ENCODE measurements at regions not wholly inside any gene's neighbourhood (a gene's known extent, or its start where the extent isn't known, plus 50 kb on each side); places are given as distances from the start of the nearest gene placed in this dataset.

DNA sequence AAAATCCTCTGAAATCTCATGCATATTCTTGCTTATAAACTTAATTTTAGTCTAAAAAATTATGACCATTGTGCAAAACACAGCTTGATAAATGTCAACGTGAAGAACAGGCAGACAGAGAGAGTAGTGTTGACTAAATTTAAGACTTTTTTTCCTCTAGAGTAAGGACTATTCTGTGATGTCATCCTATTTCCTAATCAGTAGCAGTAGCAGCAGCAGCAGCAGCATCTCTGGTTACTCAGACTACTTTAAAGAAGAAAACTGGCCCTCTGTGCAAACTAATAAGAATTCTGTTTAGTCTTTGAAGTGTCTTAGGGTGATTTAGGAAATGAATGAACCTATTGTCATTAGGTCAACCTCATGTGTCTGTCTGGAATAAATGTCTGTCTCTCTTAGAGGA, 403.0 kb downstream of the HINT1 start:
- no peaks in the 10 kb centered on the region for H3K36me3 Mint-ChIP-seq
- peaks cover 0 to 1% (median 0%) of the 10 kb centered on the region in 3 donors for H3K27me3 Mint-ChIP-seq (ENCODE audit: low read depth in 3 of 3)
- Histone ChIP-seq H3K27ac (ENCODE audit: low read depth in 1 of 2, low read length in 2 of 2) (peak overlapping the region in 1 of 2 donors; percentile 25), H3K36me3 (replicated peaks in 1 of 2; ENCODE audit: control insufficient read depth in 1 of 2, insufficient read depth in 2 of 2, low read length in 2 of 2) (no peaks in the 10 kb centered on the region), H3K4me1 (ENCODE audit: control insufficient read depth in 1 of 2, insufficient read depth in 2 of 2, low read length in 2 of 2) (peaks cover 39 to 47% of the 10 kb centered on the region in 2 donors), H4K20me1 (ENCODE audit: insufficient read depth, low read length) (no peaks in the 10 kb centered on the region), H3K27me3 (ENCODE audit: control insufficient read depth in 2 of 2, insufficient read depth in 2 of 2, low read length in 2 of 2) (no peaks in the 10 kb centered on the region), H3K4me3 (replicated peaks in 1 of 3; ENCODE audit: low read depth in 2 of 3, low read length in 3 of 3) (no peak overlapping the region), H3K4me2 (replicated peaks; ENCODE audit: extremely low read depth, low read length, poor library complexity, severe bottlenecking) (no peak overlapping the region), H3K79me2 (ENCODE audit: insufficient read depth, low read length) (no peaks in the 10 kb centered on the region), H3K9me3 (replicated peaks in 1 of 2; ENCODE audit: control insufficient read depth in 1 of 2, insufficient read depth in 1 of 2, low read length in 2 of 2) (no peaks in the 10 kb centered on the region), H3K9ac (ENCODE audit: insufficient read depth, low read length, poor library complexity, severe bottlenecking) (no peak overlapping the region), H2AFZ (ENCODE audit: insufficient read depth, low read depth, low read length, poor library complexity, severe bottlenecking) (no peak overlapping the region)
- H3K4me1 Mint-ChIP-seq: peaks cover 38% of the 10 kb centered on the region
- H3K27ac Mint-ChIP-seq: peak overlapping the region in 2 of 7 donors; percentile 11 to 61
- TF ChIP-seq CTCF (IDR thresholded peaks at IDR 0.05): no peak
- WGBS (ENCODE audit: insufficient coverage): no CpG with 5 or more reads among the region's 1 CpG
- peaks cover 0 to 7% (median 5%) of the 10 kb centered on the region in 7 donors for H3K9me3 Mint-ChIP-seq
- peak; percentile 44 to 66 (median 61) for DNase-seq
- H3K4me3 Mint-ChIP-seq: peak overlapping the region in 1 of 2 donors; percentile 59
- intact Hi-C loops (cut with micrococcal nuclease): no loop called here

- peak overlapping the region in 1 of 7 donors; percentile 25 for H3K27ac Mint-ChIP-seq
- Histone ChIP-seq H3K4me3 (replicated peaks in 1 of 3; ENCODE audit: low read depth in 2 of 3, low read length in 3 of 3) (no peak overlapping the region), H3K36me3 (replicated peaks in 1 of 2; ENCODE audit: control insufficient read depth in 1 of 2, insufficient read depth in 2 of 2, low read length in 2 of 2) (no peaks in the 10 kb centered on the region), H3K4me2 (replicated peaks; ENCODE audit: extremely low read depth, low read length, poor library complexity, severe bottlenecking) (no peak overlapping the region), H2AFZ (ENCODE audit: insufficient read depth, low read depth, low read length, poor library complexity, severe bottlenecking) (no peak overlapping the region), H3K27ac (ENCODE audit: low read depth in 1 of 2, low read length in 2 of 2) (no peak overlapping the region), H3K9ac (ENCODE audit: insufficient read depth, low read length, poor library complexity, severe bottlenecking) (no peak overlapping the region), H3K27me3 (ENCODE audit: control insufficient read depth in 2 of 2, insufficient read depth in 2 of 2, low read length in 2 of 2) (no peaks in the 10 kb centered on the region), H3K4me1 (ENCODE audit: control insufficient read depth in 1 of 2, insufficient read depth in 2 of 2, low read length in 2 of 2) (peaks cover 16 to 24% of the 10 kb centered on the region in 2 donors), H3K9me3 (replicated peaks in 1 of 2; ENCODE audit: control insufficient read depth in 1 of 2, insufficient read depth in 1 of 2, low read length in 2 of 2) (no peaks in the 10 kb centered on the region), H4K20me1 (ENCODE audit: insufficient read depth, low read length) (no peaks in the 10 kb centered on the region), H3K79me2 (ENCODE audit: insufficient read depth, low read length) (no peaks in the 10 kb centered on the region)
- H3K9me3 Mint-ChIP-seq: peaks cover 0 to 8% (median 2%) of the 10 kb centered on the region in 7 donors
- no peak for DNase-seq
- no peak overlapping the region for H3K4me3 Mint-ChIP-seq
- 93% methylated on average over 3 of the region's 3 CpGs for WGBS (ENCODE audit: insufficient coverage)
- H3K27me3 Mint-ChIP-seq (ENCODE audit: low read depth in 3 of 3): peaks cover 0 to 1% (median 0%) of the 10 kb centered on the region in 3 donors
- H3K36me3 Mint-ChIP-seq: no peaks in the 10 kb centered on the region
- TF ChIP-seq CTCF (IDR thresholded peaks at IDR 0.05): no peak
- H3K4me1 Mint-ChIP-seq: peaks cover 18% of the 10 kb centered on the region
- intact Hi-C loops (cut with micrococcal nuclease): no loop called here
Measured at GRCh38 chr5:130759061-130759460, 406.0 kb downstream of the HINT1 start.
